AG04449 (cell line): ENCODE measurements at regions not wholly inside any gene's neighbourhood (a gene's known extent, or its start where the extent isn't known, plus 50 kb on each side); places are given as distances from the start of the nearest gene placed in this dataset.

Experiments used
- CTCF ChIA-PET: fragments of 350-600 bp; formaldehyde crosslinking; extraction: SDS; loops from one replicate; lab custom pipeline; 2021; ENCODE audit warnings: antibody characterized with exemption; lab: Yijun Ruan, JAX
- POLR2A ChIA-PET: fragments of 400-600, 350-600 bp; formaldehyde crosslinking; extraction: SDS; loops from one replicate; lab custom pipeline; 2020; ENCODE audit warnings: antibody characterized with exemption, inconsistent platforms; lab: Yijun Ruan, JAX
- DNase-seq: peaks from one replicate; pipeline ENCODE4 v3.0.0-alpha.2; 2010; ENCODE audit warnings: low read depth, low spot score
- H3K4me3 ChIP-seq: 2 replicates; pipeline ENCODE4 v1.5.1; 2011; ENCODE audit warnings: low read depth, mild to moderate bottlenecking, control low read depth, low read length
- TF ChIP-seq, protein P1 (sequence below): IDR thresholded peaks from one replicate; pipeline ENCODE4 v1.5.1; 2011; ENCODE audit warnings: mild to moderate bottlenecking, moderate library complexity, low read length, control low read depth, inconsistent platforms; ENCODE audit not compliant: insufficient read depth; ENCODE audit errors: missing control alignments

GRCh38 chr13:50094615-50095293 lies 79.5 kb downstream of the KCNRG start:
- TF ChIP-seq, protein P1, sequence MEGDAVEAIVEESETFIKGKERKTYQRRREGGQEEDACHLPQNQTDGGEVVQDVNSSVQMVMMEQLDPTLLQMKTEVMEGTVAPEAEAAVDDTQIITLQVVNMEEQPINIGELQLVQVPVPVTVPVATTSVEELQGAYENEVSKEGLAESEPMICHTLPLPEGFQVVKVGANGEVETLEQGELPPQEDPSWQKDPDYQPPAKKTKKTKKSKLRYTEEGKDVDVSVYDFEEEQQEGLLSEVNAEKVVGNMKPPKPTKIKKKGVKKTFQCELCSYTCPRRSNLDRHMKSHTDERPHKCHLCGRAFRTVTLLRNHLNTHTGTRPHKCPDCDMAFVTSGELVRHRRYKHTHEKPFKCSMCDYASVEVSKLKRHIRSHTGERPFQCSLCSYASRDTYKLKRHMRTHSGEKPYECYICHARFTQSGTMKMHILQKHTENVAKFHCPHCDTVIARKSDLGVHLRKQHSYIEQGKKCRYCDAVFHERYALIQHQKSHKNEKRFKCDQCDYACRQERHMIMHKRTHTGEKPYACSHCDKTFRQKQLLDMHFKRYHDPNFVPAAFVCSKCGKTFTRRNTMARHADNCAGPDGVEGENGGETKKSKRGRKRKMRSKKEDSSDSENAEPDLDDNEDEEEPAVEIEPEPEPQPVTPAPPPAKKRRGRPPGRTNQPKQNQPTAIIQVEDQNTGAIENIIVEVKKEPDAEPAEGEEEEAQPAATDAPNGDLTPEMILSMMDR, result no peak
- CTCF ChIA-PET, result interaction anchor here (1.3 to 5.3 kb wide), 2 partner anchors 9 to 11 kb away, joined by 4 to 25 read pairs; no protein-coding TSS in a partner anchor
- POLR2A ChIA-PET, result no interaction called here
- no peak overlapping the region for H3K4me3 ChIP-seq
- DNase-seq, result no peak

- TF ChIP-seq, protein P1, result no peak
- POLR2A ChIA-PET, result no interaction called here
- CTCF ChIA-PET, result interaction anchor here (1.0 to 2.4 kb wide), 6 partner anchors 9 to 122 kb away, joined by 3 to 16 read pairs (median 3); no protein-coding TSS in a partner anchor
- DNase-seq, result no peak
- no peak overlapping the region for H3K4me3 ChIP-seq
These were observed 83.4 kb downstream of the KCNRG start for GRCh38 chr13:50098693-50099092.

DNA sequence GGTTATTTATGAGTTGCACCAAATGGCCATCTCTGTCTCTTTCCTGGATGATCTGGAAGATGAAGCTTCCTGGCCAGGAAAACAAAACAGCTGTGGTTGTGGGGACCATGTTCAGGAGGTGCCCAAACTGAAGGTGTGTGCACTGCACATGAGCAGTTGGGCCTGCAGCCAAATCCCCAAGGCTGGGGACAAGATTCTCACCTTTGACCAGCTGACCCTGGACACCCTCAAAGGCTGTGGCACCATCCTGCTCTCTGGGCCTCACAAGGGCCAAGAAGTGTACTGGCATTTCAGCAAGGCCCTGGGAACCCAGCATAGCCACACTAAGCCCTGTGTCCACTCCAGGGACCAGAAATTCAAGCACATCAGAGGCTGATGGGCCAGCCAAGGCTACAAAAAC lies 84.2 kb downstream of the KCNRG start:
- no peak overlapping the region for H3K4me3 ChIP-seq
- ChIA-PET POLR2A (no interaction called here), CTCF (interaction anchor here (0.7 to 1.6 kb wide), 4 partner anchors 11 to 123 kb away, joined by 3 to 4 read pairs (median 3); no protein-coding TSS in a partner anchor)
- TF ChIP-seq, protein P1, result no peak
- no peak for DNase-seq

DNA sequence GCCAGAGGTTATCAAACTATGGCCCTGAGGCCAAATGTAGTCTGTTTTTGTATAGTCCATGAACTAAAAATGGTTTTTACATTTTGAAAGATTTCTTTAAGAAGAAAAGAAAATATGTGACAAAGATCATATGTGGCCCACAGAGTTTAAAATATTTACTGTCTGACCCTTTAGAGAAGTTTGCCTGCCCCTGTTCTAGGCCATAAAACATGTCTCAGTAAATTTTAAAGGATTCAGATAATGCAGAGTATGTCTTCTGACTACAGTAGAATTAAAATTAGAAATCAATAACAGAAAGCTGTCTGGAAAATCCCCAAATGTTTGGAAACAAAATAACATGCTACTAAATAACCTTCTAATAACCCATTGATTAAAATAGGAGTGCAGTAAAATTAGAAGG lies 86.3 kb downstream of the KCNRG start:
- no peak overlapping the region for H3K4me3 ChIP-seq
- POLR2A ChIA-PET, result no interaction called here
- CTCF ChIA-PET, result interaction anchor here (0.9 to 3.2 kb wide), 2 partner anchors 14 to 17 kb away, joined by 3 to 18 read pairs; no protein-coding TSS in a partner anchor
- no peak for DNase-seq
- TF ChIP-seq, protein P1, result no peak

DNA sequence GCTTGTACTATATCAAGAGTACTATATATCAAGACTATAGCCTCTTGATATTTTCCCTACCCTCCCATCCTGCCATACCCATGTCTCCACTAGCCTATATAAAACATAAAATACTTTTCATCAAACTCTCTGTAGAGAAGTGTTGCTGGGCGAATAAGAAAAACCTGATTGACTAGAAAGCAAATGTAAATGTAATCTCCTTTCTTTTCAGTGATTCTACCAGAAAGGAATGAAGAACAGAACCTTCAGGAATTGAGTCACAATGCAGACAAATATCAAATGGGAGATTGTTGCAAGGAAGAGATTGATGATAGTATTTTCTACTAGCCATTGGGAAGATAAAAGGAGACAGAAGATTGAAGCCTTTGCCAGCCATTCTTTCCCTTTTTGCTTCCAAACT lies 89.2 kb downstream of the KCNRG start:
- ChIA-PET POLR2A (no interaction called here), CTCF (interaction anchor here (1.0 kb wide), 1 partner anchor 10 kb away, joined by 4 read pairs; no protein-coding TSS in a partner anchor)
- no peak for DNase-seq
- TF ChIP-seq, protein P1, result no peak
- H3K4me3 ChIP-seq, result no peak overlapping the region

GRCh38 chr13:50106559-50106958 lies 91.3 kb downstream of the KCNRG start:
- CTCF ChIA-PET, result interaction anchor here (0.8 to 5.0 kb wide), 3 partner anchors 10 to 22 kb away, joined by 4 to 24 read pairs (median 4); no protein-coding TSS in a partner anchor
- H3K4me3 ChIP-seq, result no peak overlapping the region
- POLR2A ChIA-PET, result no interaction called here
- TF ChIP-seq, protein P1, result no peak
- no peak for DNase-seq
